ENCODE measurements at regions not wholly inside any gene's neighbourhood (a gene's known extent, or its start where the extent isn't known, plus 50 kb on each side); places are given as distances from the start of the nearest gene placed in this dataset.

- no peaks in the 10 kb centered on the region for H3K27me3 ChIP-seq
- intact Hi-C loops (cut with DNase I), result no loop called here
- H3K9me3 ChIP-seq, result no peaks in the 10 kb centered on the region
- 72 to 80% methylated on average over 4 of the region's 4 CpGs for WGBS, 2 donors
- H3K4me3 ChIP-seq, result no peak overlapping the region
- no peak overlapping the region for H3K27ac ChIP-seq
- FAIRE-seq, result no peak
- H3K4me1 ChIP-seq, result no peaks in the 10 kb centered on the region
- no peak for DNase-seq
- TF ChIP-seq, protein P1, sequence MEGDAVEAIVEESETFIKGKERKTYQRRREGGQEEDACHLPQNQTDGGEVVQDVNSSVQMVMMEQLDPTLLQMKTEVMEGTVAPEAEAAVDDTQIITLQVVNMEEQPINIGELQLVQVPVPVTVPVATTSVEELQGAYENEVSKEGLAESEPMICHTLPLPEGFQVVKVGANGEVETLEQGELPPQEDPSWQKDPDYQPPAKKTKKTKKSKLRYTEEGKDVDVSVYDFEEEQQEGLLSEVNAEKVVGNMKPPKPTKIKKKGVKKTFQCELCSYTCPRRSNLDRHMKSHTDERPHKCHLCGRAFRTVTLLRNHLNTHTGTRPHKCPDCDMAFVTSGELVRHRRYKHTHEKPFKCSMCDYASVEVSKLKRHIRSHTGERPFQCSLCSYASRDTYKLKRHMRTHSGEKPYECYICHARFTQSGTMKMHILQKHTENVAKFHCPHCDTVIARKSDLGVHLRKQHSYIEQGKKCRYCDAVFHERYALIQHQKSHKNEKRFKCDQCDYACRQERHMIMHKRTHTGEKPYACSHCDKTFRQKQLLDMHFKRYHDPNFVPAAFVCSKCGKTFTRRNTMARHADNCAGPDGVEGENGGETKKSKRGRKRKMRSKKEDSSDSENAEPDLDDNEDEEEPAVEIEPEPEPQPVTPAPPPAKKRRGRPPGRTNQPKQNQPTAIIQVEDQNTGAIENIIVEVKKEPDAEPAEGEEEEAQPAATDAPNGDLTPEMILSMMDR (IDR thresholded peaks at IDR 0.05), result no peak
- ATAC-seq, result no peak
- H3K36me3 ChIP-seq, result no peaks in the 10 kb centered on the region
These were observed 51.5 kb downstream of the IRAG1 start for GRCh38 chr11:10641912-10642697.

DNA sequence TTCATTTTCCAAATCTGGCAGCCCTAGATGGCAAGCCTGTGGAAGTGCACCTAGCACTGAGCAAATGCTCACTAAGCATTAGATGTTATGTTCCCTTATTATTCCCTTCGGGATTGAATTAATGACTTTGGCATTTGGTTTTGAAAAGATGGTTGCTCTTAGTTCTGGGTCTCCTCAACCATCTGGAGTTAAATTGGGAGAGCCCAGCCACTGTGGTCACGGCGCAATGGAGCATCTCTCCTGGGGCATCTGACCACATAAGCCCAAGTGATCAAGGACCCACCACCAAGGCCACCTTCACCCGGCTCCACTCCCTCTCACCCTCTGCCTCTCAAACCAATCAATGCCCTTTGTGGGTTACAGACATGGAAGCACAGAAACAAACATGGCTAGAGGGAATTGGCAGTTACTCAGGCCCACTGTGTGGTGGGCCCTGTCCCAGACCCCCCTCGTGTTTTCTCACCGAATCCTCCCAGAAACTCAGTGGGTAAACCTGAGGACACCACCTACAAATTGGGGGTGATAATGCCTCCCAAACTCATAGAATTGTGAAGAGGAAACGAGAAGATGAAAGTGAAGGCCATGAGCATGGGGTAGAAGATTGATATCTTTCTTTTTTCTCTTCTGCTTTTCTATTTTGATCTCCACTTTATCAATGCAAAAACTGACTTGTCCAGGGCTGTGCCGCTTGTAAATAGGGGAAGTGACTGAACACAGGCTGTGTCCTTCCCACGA is 52.2 kb downstream of the IRAG1 start:
- WGBS, 2 donors, result 77 to 80% methylated on average over 9 of the region's 9 CpGs
- Histone ChIP-seq H3K36me3 (no peaks in the 10 kb centered on the region), H3K4me3 (no peak overlapping the region), H3K4me1 (no peaks in the 10 kb centered on the region), H3K27ac (no peak overlapping the region), H3K9me3 (no peaks in the 10 kb centered on the region), H3K27me3 (no peaks in the 10 kb centered on the region)
- FAIRE-seq (no peak), ATAC-seq (peak in 2 of 4 donors; percentile 43 to 54), DNase-seq (no peak)
- intact Hi-C loops (cut with DNase I), result no loop called here
- TF ChIP-seq, protein P1 (IDR thresholded peaks at IDR 0.05), result no peak

DNA sequence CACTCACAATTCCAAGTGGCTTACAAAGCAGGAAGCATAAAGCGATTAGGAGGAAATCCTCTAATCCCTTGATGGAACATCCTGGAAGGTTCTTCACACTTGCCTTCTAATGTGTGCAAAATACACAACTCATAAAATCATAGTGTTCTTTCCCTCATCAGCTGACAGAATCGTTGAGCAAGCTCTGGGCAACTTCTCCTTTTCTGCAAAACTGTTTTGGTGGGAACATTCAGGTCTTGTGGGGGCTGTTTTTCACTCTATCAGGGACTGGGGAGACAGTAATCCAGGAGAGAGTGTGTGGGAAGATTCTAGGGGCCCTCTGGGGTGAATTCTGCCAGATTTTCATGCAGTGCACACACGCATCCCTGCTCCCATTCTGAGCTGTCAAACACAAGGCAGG is 53.2 kb downstream of the IRAG1 start:
- H3K27ac ChIP-seq, result peak overlapping the region in 2 of 4 donors; percentile 12 to 48
- FAIRE-seq, result no peak
- H3K4me1 ChIP-seq, result no peaks in the 10 kb centered on the region
- no peak overlapping the region for H3K4me3 ChIP-seq
- H3K9me3 ChIP-seq, result no peaks in the 10 kb centered on the region
- DNase-seq, result no peak
- no peaks in the 10 kb centered on the region for H3K27me3 ChIP-seq
- intact Hi-C loops (cut with DNase I), result no loop called here
- 74 to 76% methylated on average over 3 of the region's 3 CpGs for WGBS, 2 donors
- TF ChIP-seq, protein P1 (IDR thresholded peaks at IDR 0.05), result no peak
- no peaks in the 10 kb centered on the region for H3K36me3 ChIP-seq
- peak in 2 of 4 donors; percentile 35 to 59 for ATAC-seq

DNA sequence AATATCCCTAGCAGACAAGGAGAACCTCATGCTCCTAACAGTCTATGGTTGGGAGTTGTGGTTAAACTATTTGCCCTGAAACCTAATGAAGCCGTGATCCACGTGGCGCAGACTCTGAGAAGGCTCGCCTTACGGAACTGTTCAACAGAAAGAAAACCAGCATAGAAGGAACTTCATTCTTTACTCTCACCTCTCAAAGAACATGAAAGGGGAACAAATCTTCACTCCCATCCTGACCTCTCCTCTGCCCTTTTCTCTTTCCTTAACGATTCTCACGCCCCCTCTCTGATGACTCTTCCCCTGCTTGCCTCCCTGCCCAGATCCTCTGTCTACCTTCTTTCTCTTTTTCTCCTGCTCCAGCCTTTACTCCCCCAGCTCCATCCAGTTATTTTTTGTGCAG is 54.2 kb downstream of the IRAG1 start:
- DNase-seq, result no peak

More for the DNA sequence above, 54.2 kb downstream of the IRAG1 start:
- WGBS, 2 donors, result 79 to 89% methylated on average over 7 of the region's 7 CpGs
- Histone ChIP-seq H3K4me1 (no peaks in the 10 kb centered on the region), H3K4me3 (no peak overlapping the region), H3K36me3 (no peaks in the 10 kb centered on the region), H3K9me3 (no peaks in the 10 kb centered on the region), H3K27ac (no peak overlapping the region), H3K27me3 (no peaks in the 10 kb centered on the region)
- FAIRE-seq, result no peak
- TF ChIP-seq, protein P1 (IDR thresholded peaks at IDR 0.05), result no peak
- ATAC-seq, result peak in 1 of 4 donors; percentile 61
- intact Hi-C loops (cut with DNase I), result no loop called here
